SKM-1 treated with dmso at 0.1 percent for 144 hours (cell line): ENCODE measurements at regions not wholly inside any gene's neighbourhood (a gene's known extent, or its start where the extent isn't known, plus 50 kb on each side); places are given as distances from the start of the nearest gene placed in this dataset.
"Not testable (repeated sequence)": the region's sequence is repeated elsewhere in the genome, so short reads cannot be mapped to it uniquely, and the experiment has no call there.

ENCODE experiments used
- DNase-seq: peaks from one replicate; lab custom pipeline; 2025; ENCODE audit not compliant: unreplicated experiment; lab: John Stamatoyannopoulos, UW

- no peak for DNase-seq
These were observed 155.0 kb upstream of the FBXL7 start for GRCh38 chr5:15344954-15345353.

- DNase-seq, result no peak
These were observed 161.4 kb upstream of the FBXL7 start for GRCh38 chr5:15338546-15338945.

GRCh38 chr5:15334551-15335266, 165.3 kb upstream of the FBXL7 start:
- DNase-seq, result no peak

- no peak for DNase-seq
These were observed 166.9 kb upstream of the FBXL7 start for GRCh38 chr5:15333091-15333490.

- no peak for DNase-seq
These were observed 173.0 kb upstream of the FBXL7 start for GRCh38 chr5:15326932-15327331.

GRCh38 chr5:15326471-15326870, 173.5 kb upstream of the FBXL7 start:
- DNase-seq, result no peak

- no peak for DNase-seq
These were observed 177.6 kb upstream of the FBXL7 start for GRCh38 chr5:15322421-15322820.

GRCh38 chr5:15321776-15322175, 178.2 kb upstream of the FBXL7 start:
- no peak for DNase-seq

- no peak for DNase-seq
These were observed 179.1 kb upstream of the FBXL7 start for GRCh38 chr5:15320871-15321270.

GRCh38 chr5:15304914-15305834, 194.8 kb upstream of the FBXL7 start:
- DNase-seq, result no peak

- no peak for DNase-seq
These were observed 195.8 kb upstream of the FBXL7 start for GRCh38 chr5:15304066-15304731.

GRCh38 chr5:15300141-15300540, 199.8 kb upstream of the FBXL7 start:
- DNase-seq, result no peak

GRCh38 chr5:15290953-15291352, 209.0 kb upstream of the FBXL7 start:
- no peak for DNase-seq

- DNase-seq, result no peak
These were observed 213.3 kb upstream of the FBXL7 start for GRCh38 chr5:15286650-15287049.

GRCh38 chr5:15285901-15286583, 213.9 kb upstream of the FBXL7 start:
- DNase-seq, result no peak

- no peak for DNase-seq
These were observed 215.3 kb upstream of the FBXL7 start for GRCh38 chr5:15284706-15285105.

GRCh38 chr5:15283076-15283475, 216.9 kb upstream of the FBXL7 start:
- DNase-seq, result no peak

GRCh38 chr5:15282611-15283010, 217.4 kb upstream of the FBXL7 start:
- DNase-seq, result no peak

- DNase-seq, result not testable (repeated sequence)
These were observed 228.4 kb upstream of the FBXL7 start for GRCh38 chr5:15271596-15271995.

GRCh38 chr5:15267966-15268365, 232.0 kb upstream of the FBXL7 start:
- no peak for DNase-seq

GRCh38 chr5:15266841-15267240, 233.1 kb upstream of the FBXL7 start:
- DNase-seq, result no peak
